Astrocyte (in vitro differentiated cells and primary cell): ENCODE measurements at regions not wholly inside any gene's neighbourhood (a gene's known extent, or its start where the extent isn't known, plus 50 kb on each side); places are given as distances from the start of the nearest gene placed in this dataset.

Experiments
- EZH2 ChIP-seq: IDR thresholded peaks from 2 replicates; pipeline ENCODE4 v1.6.1; 2012; ENCODE audit warnings: mild to moderate bottlenecking, low read length, inconsistent platforms; ENCODE audit not compliant: insufficient read depth
- TF ChIP-seq, protein P1 (sequence below): IDR thresholded peaks from 2 replicates; pipeline ENCODE4 v1.5.1; 2011; ENCODE audit warnings: low read depth, mild to moderate bottlenecking, inconsistent platforms, low read length, moderate library complexity; ENCODE audit not compliant: insufficient read depth

DNA sequence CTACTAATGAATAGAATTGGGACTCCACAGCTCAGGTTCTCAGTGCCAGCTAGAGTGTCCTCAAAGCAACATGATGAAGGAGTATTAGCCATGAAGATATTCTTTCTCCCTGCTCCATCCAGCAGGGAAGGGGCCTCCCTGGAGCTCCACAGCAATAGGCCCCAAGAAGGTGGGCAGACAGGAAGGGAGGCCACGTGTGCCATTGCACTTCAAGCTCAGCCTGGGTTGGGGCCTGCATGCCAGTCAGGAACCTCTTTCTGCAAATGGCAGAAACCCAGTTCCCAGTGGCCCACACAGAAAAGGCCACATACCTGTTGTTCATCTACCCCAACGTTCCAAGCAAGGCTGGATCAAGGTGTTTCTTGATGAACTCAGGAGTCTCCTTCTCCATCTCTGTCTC is 357.5 kb upstream of the SFSWAP start:
- TF ChIP-seq, protein P1, sequence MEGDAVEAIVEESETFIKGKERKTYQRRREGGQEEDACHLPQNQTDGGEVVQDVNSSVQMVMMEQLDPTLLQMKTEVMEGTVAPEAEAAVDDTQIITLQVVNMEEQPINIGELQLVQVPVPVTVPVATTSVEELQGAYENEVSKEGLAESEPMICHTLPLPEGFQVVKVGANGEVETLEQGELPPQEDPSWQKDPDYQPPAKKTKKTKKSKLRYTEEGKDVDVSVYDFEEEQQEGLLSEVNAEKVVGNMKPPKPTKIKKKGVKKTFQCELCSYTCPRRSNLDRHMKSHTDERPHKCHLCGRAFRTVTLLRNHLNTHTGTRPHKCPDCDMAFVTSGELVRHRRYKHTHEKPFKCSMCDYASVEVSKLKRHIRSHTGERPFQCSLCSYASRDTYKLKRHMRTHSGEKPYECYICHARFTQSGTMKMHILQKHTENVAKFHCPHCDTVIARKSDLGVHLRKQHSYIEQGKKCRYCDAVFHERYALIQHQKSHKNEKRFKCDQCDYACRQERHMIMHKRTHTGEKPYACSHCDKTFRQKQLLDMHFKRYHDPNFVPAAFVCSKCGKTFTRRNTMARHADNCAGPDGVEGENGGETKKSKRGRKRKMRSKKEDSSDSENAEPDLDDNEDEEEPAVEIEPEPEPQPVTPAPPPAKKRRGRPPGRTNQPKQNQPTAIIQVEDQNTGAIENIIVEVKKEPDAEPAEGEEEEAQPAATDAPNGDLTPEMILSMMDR, result no peak
- no peak for TF ChIP-seq EZH2
